ENCODE measurements at regions not wholly inside any gene's neighbourhood (a gene's known extent, or its start where the extent isn't known, plus 50 kb on each side); places are given as distances from the start of the nearest gene placed in this dataset.

DNA sequence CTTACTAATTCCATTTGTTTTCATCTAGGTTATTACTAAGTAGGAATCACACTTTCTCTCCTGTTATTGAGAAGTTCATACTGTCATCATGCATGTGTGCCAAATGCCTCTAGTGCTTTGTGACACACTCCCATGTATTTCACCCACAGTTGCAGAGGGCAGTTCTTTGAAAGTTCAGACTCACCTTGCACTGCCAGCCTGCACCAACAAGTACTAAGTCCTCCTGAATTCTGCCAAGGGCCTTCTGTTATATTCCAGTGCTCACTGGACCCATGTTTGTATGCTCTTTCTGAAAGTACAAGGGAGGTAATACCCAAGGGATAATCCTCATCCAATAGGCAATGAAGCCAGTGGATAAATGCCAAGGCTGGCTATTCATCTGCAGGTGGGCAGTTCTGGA is 136.6 kb upstream of the ARPP21 start:
- no peak for ATAC-seq
- H3K4me3 ChIP-seq (ENCODE audit: low read depth in 2 of 2, low read length in 2 of 2): no peak overlapping the region
- no TSS peak for BruUV-seq (replicated peaks)
- H3K27me3 ChIP-seq (ENCODE audit: control insufficient read depth, insufficient read depth, low read length): no peaks in the 10 kb centered on the region
- intact Hi-C loops (cut with micrococcal nuclease; ENCODE audit: unreplicated experiment): no loop called here
- TF ChIP-seq CTCF (IDR thresholded peaks at IDR 0.05): no peak
- no peak for TF ChIP-seq TCF7L2 (IDR thresholded peaks at IDR 0.05; ENCODE audit: low read depth, low read length)
- TF ChIP-seq POLR2AphosphoS5 (IDR thresholded peaks at IDR 0.05; ENCODE audit: low read depth, low read length): no peak
- TF ChIP-seq REST (IDR thresholded peaks at IDR 0.05; ENCODE audit: insufficient read depth in 1 of 2, low read depth in 2 of 2, low read length in 1 of 2): no peak
- no peak for TF ChIP-seq SIN3A (IDR thresholded peaks at IDR 0.05; ENCODE audit: borderline replicate concordance, insufficient read depth, low read depth, low read length)
- POLR2A ChIA-PET: no interaction called here
- in situ Hi-C loops (cut with HindIII; ENCODE audit: low pct_unique_long_range_greater_than_20kb, low sequenced_read_pairs): no loop called here
- no peaks in the 10 kb centered on the region for H3K4me1 ChIP-seq (ENCODE audit: control insufficient read depth, insufficient read depth, low read length)
- H3K36me3 ChIP-seq (ENCODE audit: control insufficient read depth, insufficient read depth, low read length): no peaks in the 10 kb centered on the region
- H3K27ac ChIP-seq (ENCODE audit: low read length): no peak overlapping the region
- H3K9me3 ChIP-seq (ENCODE audit: control insufficient read depth, insufficient read depth, low read depth, low read length): no peaks in the 10 kb centered on the region
- CTCF ChIA-PET: no interaction called here
- no peak for DNase-seq (ENCODE audit: low read depth, low spot score)

- no peak for TF ChIP-seq CTCF (IDR thresholded peaks at IDR 0.05)
- no peak for TF ChIP-seq POLR2AphosphoS5 (IDR thresholded peaks at IDR 0.05; ENCODE audit: low read depth, low read length)
- TF ChIP-seq TCF7L2 (IDR thresholded peaks at IDR 0.05; ENCODE audit: low read depth, low read length): no peak
- TF ChIP-seq SIN3A (IDR thresholded peaks at IDR 0.05; ENCODE audit: borderline replicate concordance, insufficient read depth, low read depth, low read length): no peak
- no peak for TF ChIP-seq REST (IDR thresholded peaks at IDR 0.05; ENCODE audit: insufficient read depth in 1 of 2, low read depth in 2 of 2, low read length in 1 of 2)
Observed at GRCh38 chr3:35505181-35505580, 134.1 kb upstream of the ARPP21 start.

More at GRCh38 chr3:35505181-35505580, 134.1 kb upstream of the ARPP21 start:
- Histone ChIP-seq H3K4me3 (ENCODE audit: low read depth in 2 of 2, low read length in 2 of 2) (no peak overlapping the region), H3K4me1 (ENCODE audit: control insufficient read depth, insufficient read depth, low read length) (no peaks in the 10 kb centered on the region), H3K36me3 (ENCODE audit: control insufficient read depth, insufficient read depth, low read length) (no peaks in the 10 kb centered on the region), H3K27me3 (ENCODE audit: control insufficient read depth, insufficient read depth, low read length) (no peaks in the 10 kb centered on the region), H3K9me3 (ENCODE audit: control insufficient read depth, insufficient read depth, low read depth, low read length) (no peaks in the 10 kb centered on the region), H3K27ac (ENCODE audit: low read length) (no peak overlapping the region)
- no TSS peak for BruUV-seq (replicated peaks)
- no peak for ATAC-seq
- ChIA-PET CTCF (no interaction called here), POLR2A (no interaction called here)
- intact Hi-C loops (cut with micrococcal nuclease; ENCODE audit: unreplicated experiment): no loop called here
- in situ Hi-C loops (cut with HindIII; ENCODE audit: low pct_unique_long_range_greater_than_20kb, low sequenced_read_pairs): no loop called here
- DNase-seq (ENCODE audit: low read depth, low spot score): no peak
